GM21526 (cell line): ENCODE measurements at regions not wholly inside any gene's neighbourhood (a gene's known extent, or its start where the extent isn't known, plus 50 kb on each side); places are given as distances from the start of the nearest gene placed in this dataset.
"Not testable (repeated sequence)": the region's sequence is repeated elsewhere in the genome, so short reads cannot be mapped to it uniquely, and the experiment has no call there.

Experiments used
- ATAC-seq: cut with Tn5 transposase; IDR thresholded peaks from one replicate; pipeline ENCODE4 v1.9.1; 2021; ENCODE audit warnings: moderate library complexity; ENCODE audit not compliant: unreplicated experiment, low FRiP score

GRCh38 chr1:238485912-238486209 is 595.1 kb upstream of the ZP4 start:
- ATAC-seq: no peak

- ATAC-seq: no peak
These were observed 594.6 kb upstream of the ZP4 start for GRCh38 chr1:238485057-238485911.

GRCh38 chr1:238484121-238484520 is 593.4 kb upstream of the ZP4 start:
- no peak for ATAC-seq

- no peak for ATAC-seq
These were observed 586.1 kb upstream of the ZP4 start for GRCh38 chr1:238476841-238477240.

GRCh38 chr1:238475712-238476111 is 585.0 kb upstream of the ZP4 start:
- no peak for ATAC-seq

- no peak for ATAC-seq
These were observed 583.5 kb upstream of the ZP4 start for GRCh38 chr1:238474263-238474662.

GRCh38 chr1:238469146-238469631 is 578.5 kb upstream of the ZP4 start:
- no peak for ATAC-seq

- no peak for ATAC-seq
These were observed 577.3 kb upstream of the ZP4 start for GRCh38 chr1:238468068-238468467.

- no peak for ATAC-seq
These were observed 575.7 kb upstream of the ZP4 start for GRCh38 chr1:238466459-238466858.

GRCh38 chr1:238465449-238465848 is 574.7 kb upstream of the ZP4 start:
- ATAC-seq: no peak

- ATAC-seq: no peak
These were observed 568.2 kb upstream of the ZP4 start for GRCh38 chr1:238458899-238459298.

GRCh38 chr1:238457610-238458009 is 566.9 kb upstream of the ZP4 start:
- no peak for ATAC-seq

- no peak for ATAC-seq
These were observed 561.1 kb upstream of the ZP4 start for GRCh38 chr1:238451781-238452310.

GRCh38 chr1:238450976-238451375 is 560.3 kb upstream of the ZP4 start:
- ATAC-seq: no peak

- no peak for ATAC-seq
These were observed 553.0 kb upstream of the ZP4 start for GRCh38 chr1:238443687-238444086.

GRCh38 chr1:238439511-238439910 is 548.8 kb upstream of the ZP4 start:
- ATAC-seq: no peak

- ATAC-seq: no peak
These were observed 547.9 kb upstream of the ZP4 start for GRCh38 chr1:238438311-238439270.

- not testable (repeated sequence) for ATAC-seq
These were observed 539.0 kb upstream of the ZP4 start for GRCh38 chr1:238429703-238430102.

GRCh38 chr1:238419209-238419608 is 528.5 kb upstream of the ZP4 start:
- no peak for ATAC-seq

GRCh38 chr1:238409932-238410331 is 519.2 kb upstream of the ZP4 start:
- no peak for ATAC-seq

GRCh38 chr1:238409191-238409850 is 518.6 kb upstream of the ZP4 start:
- ATAC-seq: no peak
